HG03066 (cell line): ENCODE measurements at regions not wholly inside any gene's neighbourhood (a gene's known extent, or its start where the extent isn't known, plus 50 kb on each side); places are given as distances from the start of the nearest gene placed in this dataset.

Experiments
- ATAC-seq: cut with Tn5 transposase; IDR thresholded peaks from one replicate; pipeline ENCODE4 v1.9.1; 2021; ENCODE audit warnings: low read depth; ENCODE audit not compliant: unreplicated experiment

- no peak for ATAC-seq
Measured at GRCh38 chrX:137401092-137401491, 164.8 kb upstream of the ZIC3 start.

GRCh38 chrX:137387646-137388045, 178.3 kb upstream of the ZIC3 start:
- ATAC-seq = no peak

GRCh38 chrX:137366018-137366633, 199.8 kb upstream of the ZIC3 start:
- ATAC-seq = no peak

GRCh38 chrX:137363559-137363958, 202.4 kb upstream of the ZIC3 start:
- no peak for ATAC-seq

- ATAC-seq = no peak
Measured at GRCh38 chrX:137362583-137362982, 203.3 kb upstream of the ZIC3 start.

- no peak for ATAC-seq
Measured at GRCh38 chrX:137354851-137355250, 211.1 kb upstream of the ZIC3 start.

GRCh38 chrX:137353404-137353803, 212.5 kb upstream of the ZIC3 start:
- no peak for ATAC-seq

- ATAC-seq = no peak
Measured at GRCh38 chrX:137352101-137352660, 213.7 kb upstream of the ZIC3 start.

GRCh38 chrX:137342969-137343368, 223.0 kb upstream of the ZIC3 start:
- no peak for ATAC-seq

GRCh38 chrX:137313627-137314026, 252.3 kb upstream of the ZIC3 start:
- no peak for ATAC-seq

- ATAC-seq = no peak
Measured at GRCh38 chrX:137305404-137305803, 260.5 kb upstream of the ZIC3 start.

GRCh38 chrX:137297167-137297566, 263.4 kb upstream of the GPR101 start:
- no peak for ATAC-seq

- ATAC-seq = no peak
Measured at GRCh38 chrX:137290011-137290410, 256.2 kb upstream of the GPR101 start.

GRCh38 chrX:137287191-137287590, 253.4 kb upstream of the GPR101 start:
- no peak for ATAC-seq

GRCh38 chrX:137286423-137286822, 252.6 kb upstream of the GPR101 start:
- no peak for ATAC-seq

- no peak for ATAC-seq
Measured at GRCh38 chrX:137278825-137279224, 245.0 kb upstream of the GPR101 start.

GRCh38 chrX:137263374-137263773, 229.6 kb upstream of the GPR101 start:
- ATAC-seq = no peak

GRCh38 chrX:137245183-137245582, 211.4 kb upstream of the GPR101 start:
- ATAC-seq = no peak

GRCh38 chrX:137236837-137237236, 203.0 kb upstream of the GPR101 start:
- ATAC-seq = no peak

GRCh38 chrX:137234651-137235402, 201.0 kb upstream of the GPR101 start:
- no peak for ATAC-seq

GRCh38 chrX:137233478-137233877, 199.7 kb upstream of the GPR101 start:
- no peak for ATAC-seq

- no peak for ATAC-seq
Measured at GRCh38 chrX:137227151-137227550, 193.4 kb upstream of the GPR101 start.
